GM12878 (cell line): ENCODE measurements at regions not wholly inside any gene's neighbourhood (a gene's known extent, or its start where the extent isn't known, plus 50 kb on each side); places are given as distances from the start of the nearest gene placed in this dataset.

ENCODE experiments used
- ATAC-seq: fragments of 200-7000 bp; cut with Tn5 transposase; 3 replicates; pipeline ENCODE4 v1.9.1; 2020; ENCODE audit warnings: mild to moderate bottlenecking, moderate library complexity
- BruUV-seq: library from RNA; stranded (reverse); fragments of 400-500 nt; replicated peaks from 2 replicates; lab custom pipeline; 2021; lab: Mats Ljungman, UMichigan
- CTCF ChIA-PET: fragments of 300-600 bp; sonication (Branson Sonifier 250); formaldehyde crosslinking; extraction: SDS; loops from one replicate; lab custom pipeline; 2021; ENCODE audit warnings: inconsistent platforms; lab: Yijun Ruan, JAX
- POLR2A ChIA-PET: fragments of 350-600 bp; formaldehyde crosslinking; extraction: SDS; loops from one replicate; lab custom pipeline; 2021; ENCODE audit warnings: inconsistent platforms; lab: Charles Lee
- RAD21 ChIA-PET: fragments of 300-600 bp; sonication (Branson Sonifier 250); formaldehyde crosslinking; loops from one replicate; lab custom pipeline; 2023; ENCODE audit warnings: antibody characterized with exemption; ENCODE audit not compliant: unreplicated experiment; lab: Charles Lee
- SMC1A ChIA-PET: fragments of 300-600 bp; sonication (Branson Sonifier 250); formaldehyde crosslinking; loops from one replicate; lab custom pipeline; 2023; ENCODE audit not compliant: unreplicated experiment, uncharacterized antibody; lab: Charles Lee
- DNase-seq: peaks from one replicate; pipeline ENCODE4 v3.0.0-alpha.2; 2011; ENCODE audit warnings: low read depth, low spot score
- FAIRE-seq: peaks from 3 replicates; lab custom pipeline; 2011; peaks lifted over from hg19 to GRCh38; lab: Jason Lieb, UNC
- H2AFZ ChIP-seq: 2 replicates; pipeline ENCODE4 v1.6.0; 2011; ENCODE audit warnings: low read depth, low read length, control low read depth; ENCODE audit not compliant: control insufficient read depth
- H3K27ac ChIP-seq: 2 replicates; pipeline ENCODE4 v1.5.1; 2011; ENCODE audit warnings: control low read depth; ENCODE audit not compliant: control insufficient read depth, insufficient read depth
- H3K27me3 ChIP-seq, 2 experiments: replicated peaks in 1 of 2; 2 replicates each; pipeline versions ENCODE4 v1.6.0 to v1.6.1; 2011; ENCODE audit warnings: low read length in 1 of 2; ENCODE audit not compliant: control insufficient read depth in 2 of 2, insufficient read depth in 2 of 2
- H3K36me3 ChIP-seq, 2 experiments: 2 replicates each; pipeline ENCODE4 v1.5.1; 2011; ENCODE audit warnings: low read length in 1 of 2; ENCODE audit not compliant: control insufficient read depth in 2 of 2, insufficient read depth in 2 of 2
- H3K4me1 ChIP-seq: 2 replicates; pipeline ENCODE4 v1.6.1; 2011; ENCODE audit warnings: mild to moderate bottlenecking, low read length, moderate library complexity, mixed read lengths; ENCODE audit not compliant: control insufficient read depth, insufficient read depth
- H3K4me2 ChIP-seq: 2 replicates; pipeline ENCODE4 v1.6.0; 2011; ENCODE audit warnings: control low read depth; ENCODE audit not compliant: control insufficient read depth, insufficient read depth
- H3K4me3 ChIP-seq: fragments of 200-600 bp; sonication (generic); 2 replicates; pipeline ENCODE4 v1.5.1; 2016
- H3K79me2 ChIP-seq: 2 replicates; pipeline ENCODE4 v1.6.0; 2011; ENCODE audit warnings: low read length; ENCODE audit not compliant: control insufficient read depth, insufficient read depth
- H3K9ac ChIP-seq: 2 replicates; pipeline ENCODE4 v1.8.0; 2011; ENCODE audit warnings: low read length, control low read depth, mixed read lengths; ENCODE audit not compliant: control insufficient read depth, insufficient read depth
- H3K9me3 ChIP-seq: replicated peaks from 3 replicates; pipeline ENCODE4 v1.5.1; 2011; ENCODE audit warnings: mild to moderate bottlenecking, low read length; ENCODE audit not compliant: control insufficient read depth, insufficient read depth
- H4K20me1 ChIP-seq: 2 replicates; pipeline ENCODE4 v1.6.0; 2011; ENCODE audit not compliant: control insufficient read depth, insufficient read depth
- EP300 ChIP-seq, 2 experiments: fragments of 150-350 bp in 1 of 2; IDR thresholded peaks; 2 replicates each; pipeline ENCODE4 v1.6.1; 2011 to 2012; ENCODE audit warnings: low read depth in 2 of 2, low read length in 2 of 2, borderline replicate concordance in 1 of 2, improper control_type of control experiment in 1 of 2, inconsistent platforms in 1 of 2; ENCODE audit not compliant: control insufficient read depth in 1 of 2
- GABPA ChIP-seq: IDR thresholded peaks from 2 replicates; pipeline ENCODE4 v1.6.1; 2014; ENCODE audit warnings: antibody characterized with exemption, low read depth, mild to moderate bottlenecking, inconsistent platforms
- SIX5 ChIP-seq: IDR thresholded peaks from 2 replicates; pipeline ENCODE4 v1.6.1; 2011; ENCODE audit warnings: mild to moderate bottlenecking, low read depth, low read length, moderate library complexity; ENCODE audit not compliant: severe bottlenecking
- in situ Hi-C: fragments of 300-500 bp; cut with MboI; formaldehyde crosslinking; loops from 9 replicates; pipeline ENCODE4 v1.14.3; 2018; ENCODE audit warnings: mixed read lengths
- intact Hi-C: fragments of 100-400 bp; cut with micrococcal nuclease; formaldehyde crosslinking; loops from one replicate; pipeline ENCODE4 v1.14.2; 2022; ENCODE audit not compliant: unreplicated experiment
- TF ChIP-seq, protein P1 (sequence below): fragments of 450-650 bp; IDR thresholded peaks from 2 replicates; pipeline ENCODE4 v1.6.1; 2017; ENCODE audit warnings: mild to moderate bottlenecking, low read depth, inconsistent platforms; ENCODE audit not compliant: poor library complexity, severe bottlenecking
- TF ChIP-seq, protein P2 (sequence below): fragments of 450-650 bp; IDR thresholded peaks from 2 replicates; pipeline ENCODE4 v1.6.1; 2016; ENCODE audit warnings: mild to moderate bottlenecking

DNA sequence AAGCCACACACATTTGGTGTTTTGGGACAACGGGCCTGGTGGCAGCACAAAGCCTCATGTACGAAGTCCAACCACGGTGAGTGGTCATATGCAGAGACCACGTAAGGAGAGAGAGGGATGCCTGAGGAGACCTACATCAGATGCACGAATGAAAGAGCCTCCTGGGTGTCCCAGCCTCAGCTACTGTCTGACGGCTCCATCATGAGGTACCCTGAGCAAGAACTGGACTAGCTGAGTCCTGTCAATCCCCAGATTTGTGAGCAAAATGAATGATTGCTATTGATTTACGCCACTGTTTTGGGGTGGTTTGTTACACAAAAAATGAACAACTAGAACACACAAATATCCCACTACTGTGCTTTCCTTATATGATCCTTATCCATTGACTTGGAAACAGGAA is 275.7 kb upstream of the KYNU start (continued):
- TF ChIP-seq, protein P1, sequence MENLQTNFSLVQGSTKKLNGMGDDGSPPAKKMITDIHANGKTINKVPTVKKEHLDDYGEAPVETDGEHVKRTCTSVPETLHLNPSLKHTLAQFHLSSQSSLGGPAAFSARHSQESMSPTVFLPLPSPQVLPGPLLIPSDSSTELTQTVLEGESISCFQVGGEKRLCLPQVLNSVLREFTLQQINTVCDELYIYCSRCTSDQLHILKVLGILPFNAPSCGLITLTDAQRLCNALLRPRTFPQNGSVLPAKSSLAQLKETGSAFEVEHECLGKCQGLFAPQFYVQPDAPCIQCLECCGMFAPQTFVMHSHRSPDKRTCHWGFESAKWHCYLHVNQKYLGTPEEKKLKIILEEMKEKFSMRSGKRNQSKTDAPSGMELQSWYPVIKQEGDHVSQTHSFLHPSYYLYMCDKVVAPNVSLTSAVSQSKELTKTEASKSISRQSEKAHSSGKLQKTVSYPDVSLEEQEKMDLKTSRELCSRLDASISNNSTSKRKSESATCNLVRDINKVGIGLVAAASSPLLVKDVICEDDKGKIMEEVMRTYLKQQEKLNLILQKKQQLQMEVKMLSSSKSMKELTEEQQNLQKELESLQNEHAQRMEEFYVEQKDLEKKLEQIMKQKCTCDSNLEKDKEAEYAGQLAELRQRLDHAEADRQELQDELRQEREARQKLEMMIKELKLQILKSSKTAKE, result no peak

DNA sequence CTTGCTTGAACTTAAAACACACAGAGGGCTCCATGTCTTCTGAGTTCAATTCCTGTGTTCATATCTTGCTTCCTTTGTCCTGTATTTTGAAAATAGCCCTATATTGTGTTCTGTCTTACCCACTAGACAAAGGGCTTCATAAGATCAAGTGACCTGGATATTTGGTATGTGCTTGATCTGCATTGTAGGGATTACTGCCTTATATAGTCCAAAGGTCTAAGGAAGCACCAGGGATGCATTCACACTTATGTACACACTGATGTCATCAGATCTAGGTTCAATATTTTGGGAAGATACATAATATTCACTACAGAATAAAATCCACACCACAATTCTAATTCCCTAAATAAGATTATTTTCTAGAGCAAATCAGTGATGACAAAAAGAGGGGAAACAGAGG is 278.0 kb upstream of the KYNU start:
- in situ Hi-C loops (no loop called here), intact Hi-C loops (no loop called here)
- H3K79me2 ChIP-seq, result no peaks in the 10 kb centered on the region
- H3K4me1 ChIP-seq, result no peaks in the 10 kb centered on the region
- no peak for FAIRE-seq
- no peaks in the 10 kb centered on the region for H3K9me3 ChIP-seq
- ATAC-seq, result no peak
- no peak overlapping the region for H2AFZ ChIP-seq
- CTCF ChIA-PET, result interaction anchor here (0.7 kb wide), 1 partner anchor 117 kb away, joined by 3 read pairs; no protein-coding TSS in a partner anchor
- H3K4me2 ChIP-seq, result no peak overlapping the region
- H4K20me1 ChIP-seq, result no peaks in the 10 kb centered on the region
- BruUV-seq, result no TSS peak
- H3K4me3 ChIP-seq, result no peak overlapping the region
- H3K36me3 ChIP-seq, result no peaks in the 10 kb centered on the region
- SMC1A ChIA-PET, result no interaction called here
- RAD21 ChIA-PET, result no interaction called here
- no peak for DNase-seq
- H3K9ac ChIP-seq, result no peak overlapping the region
- no peak for TF ChIP-seq SIX5
- TF ChIP-seq, protein P2, sequence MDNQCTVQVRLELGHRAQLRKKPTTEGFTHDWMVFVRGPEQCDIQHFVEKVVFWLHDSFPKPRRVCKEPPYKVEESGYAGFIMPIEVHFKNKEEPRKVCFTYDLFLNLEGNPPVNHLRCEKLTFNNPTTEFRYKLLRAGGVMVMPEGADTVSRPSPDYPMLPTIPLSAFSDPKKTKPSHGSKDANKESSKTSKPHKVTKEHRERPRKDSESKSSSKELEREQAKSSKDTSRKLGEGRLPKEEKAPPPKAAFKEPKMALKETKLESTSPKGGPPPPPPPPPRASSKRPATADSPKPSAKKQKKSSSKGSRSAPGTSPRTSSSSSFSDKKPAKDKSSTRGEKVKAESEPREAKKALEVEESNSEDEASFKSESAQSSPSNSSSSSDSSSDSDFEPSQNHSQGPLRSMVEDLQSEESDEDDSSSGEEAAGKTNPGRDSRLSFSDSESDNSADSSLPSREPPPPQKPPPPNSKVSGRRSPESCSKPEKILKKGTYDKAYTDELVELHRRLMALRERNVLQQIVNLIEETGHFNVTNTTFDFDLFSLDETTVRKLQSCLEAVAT, result no peak
- TF ChIP-seq GABPA, result no peak
- no peak for TF ChIP-seq EP300 (IDR thresholded peaks at IDR 0.05; ENCODE audit: borderline replicate concordance in 1 of 2, control insufficient read depth in 1 of 2, low read depth in 2 of 2, low read length in 2 of 2)
- POLR2A ChIA-PET, result no interaction called here
- H3K27me3 ChIP-seq, result no peaks in the 10 kb centered on the region
- no peak overlapping the region for H3K27ac ChIP-seq
